IPS-NIHi11 (cell line): ENCODE measurements at regions not wholly inside any gene's neighbourhood (a gene's known extent, or its start where the extent isn't known, plus 50 kb on each side); places are given as distances from the start of the nearest gene placed in this dataset.

ENCODE experiments used
- DNase-seq: peaks from one replicate; pipeline ENCODE4 v3.0.0; 2012; ENCODE audit warnings: mixed read lengths, low spot score

DNA sequence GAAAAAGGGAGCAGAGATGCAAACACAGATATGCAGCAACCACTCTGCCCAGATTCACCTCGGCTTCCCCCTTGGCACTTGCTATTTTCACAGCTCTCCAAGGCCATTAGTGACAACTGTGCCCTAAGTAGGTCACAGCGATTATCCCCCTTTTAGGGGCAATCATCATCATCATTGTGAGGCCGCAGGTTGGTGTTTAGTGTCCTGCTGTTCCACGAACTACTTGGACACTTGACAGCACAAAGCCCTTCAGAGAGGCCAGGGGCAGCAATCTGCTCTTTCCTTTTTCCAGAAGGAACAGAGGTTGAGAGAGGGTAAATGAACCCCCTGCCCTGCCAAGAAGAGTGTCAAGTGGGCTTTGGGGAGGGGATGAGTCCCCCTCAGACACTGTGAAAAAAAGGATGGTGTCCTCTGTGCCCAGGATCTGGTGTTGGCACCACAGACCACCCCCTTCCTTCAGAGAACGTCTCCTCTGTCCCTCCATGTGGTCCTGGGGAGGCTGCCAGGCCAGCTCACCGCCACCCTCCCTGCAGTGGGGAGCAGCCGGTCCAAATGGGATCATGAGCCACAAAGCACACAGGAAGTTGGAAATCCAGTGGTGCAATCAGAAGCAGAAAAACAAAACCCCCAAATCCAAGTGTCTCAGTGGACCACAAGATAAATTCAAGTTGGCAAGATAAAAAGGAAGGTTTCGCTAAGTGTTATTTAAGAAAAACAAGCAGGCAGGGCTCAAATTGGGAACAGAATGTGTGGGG, 78.4 kb upstream of the MED9 start:
- no peak for DNase-seq

DNA sequence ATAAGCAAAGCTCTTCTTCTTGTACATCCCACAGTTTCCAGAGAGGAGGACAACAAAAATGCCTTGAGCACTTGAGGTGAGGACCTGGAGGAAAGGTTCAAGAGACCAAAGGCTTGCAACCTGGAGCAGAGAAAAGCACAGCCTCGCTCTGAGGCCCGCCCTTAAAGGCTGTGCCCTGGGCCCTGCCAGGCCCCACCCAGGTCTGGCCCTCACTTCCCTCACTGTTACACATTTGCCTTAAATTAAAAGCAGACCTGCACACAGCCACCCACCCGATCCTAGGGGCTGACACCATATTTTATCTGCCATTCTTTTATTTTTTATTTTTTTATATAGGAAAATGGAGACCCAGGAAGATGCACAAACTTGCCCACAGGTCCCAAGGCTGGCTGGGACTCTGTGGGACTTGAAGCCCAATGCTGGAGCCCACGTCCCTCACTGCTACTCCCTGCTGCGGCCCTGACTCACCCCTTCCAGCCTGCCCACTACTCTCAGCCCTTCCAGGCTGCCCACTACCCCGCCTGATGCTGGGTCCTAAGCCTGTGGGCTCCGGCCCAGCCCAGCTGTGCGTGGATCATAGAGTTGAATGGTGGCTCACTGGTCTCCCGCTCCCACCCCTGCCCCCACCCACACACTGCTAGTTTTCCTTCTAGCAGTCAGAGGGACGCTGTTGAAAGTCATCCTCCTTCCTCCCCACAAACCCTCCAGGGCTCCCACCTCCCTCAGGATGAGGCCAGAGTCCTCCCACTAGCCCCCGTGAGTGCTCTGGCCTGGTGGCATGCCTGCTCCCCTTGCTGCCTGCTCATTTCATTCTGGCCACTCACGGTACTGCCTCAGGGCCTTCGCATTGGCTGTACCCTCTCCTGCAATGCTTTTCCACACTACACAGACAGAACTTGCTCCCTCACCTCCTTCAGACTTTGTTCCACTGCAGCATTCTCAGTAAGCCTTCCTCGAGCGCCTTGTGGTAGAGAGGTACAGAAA, 77.6 kb upstream of the MED9 start:
- DNase-seq, result no peak

DNA sequence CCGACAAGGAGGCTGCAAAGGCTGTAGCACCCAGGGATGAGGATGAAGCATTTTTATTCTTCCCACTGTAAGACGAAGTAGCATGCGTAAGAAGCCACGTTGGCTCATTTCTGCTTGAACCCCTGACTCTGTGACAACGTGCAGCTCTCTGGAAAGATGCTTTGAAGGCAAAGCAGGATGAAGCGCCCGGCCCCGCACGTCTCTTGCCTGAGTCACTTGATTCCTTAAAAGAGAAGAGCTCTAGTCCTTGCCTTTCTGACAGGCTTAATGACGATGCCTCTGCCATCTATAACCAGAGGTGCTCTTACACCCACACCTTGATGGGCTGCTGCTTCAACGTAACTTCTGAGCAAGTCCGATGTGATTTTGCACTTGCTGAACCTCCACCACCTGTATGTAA, 76.7 kb upstream of the MED9 start:
- DNase-seq, result no peak

DNA sequence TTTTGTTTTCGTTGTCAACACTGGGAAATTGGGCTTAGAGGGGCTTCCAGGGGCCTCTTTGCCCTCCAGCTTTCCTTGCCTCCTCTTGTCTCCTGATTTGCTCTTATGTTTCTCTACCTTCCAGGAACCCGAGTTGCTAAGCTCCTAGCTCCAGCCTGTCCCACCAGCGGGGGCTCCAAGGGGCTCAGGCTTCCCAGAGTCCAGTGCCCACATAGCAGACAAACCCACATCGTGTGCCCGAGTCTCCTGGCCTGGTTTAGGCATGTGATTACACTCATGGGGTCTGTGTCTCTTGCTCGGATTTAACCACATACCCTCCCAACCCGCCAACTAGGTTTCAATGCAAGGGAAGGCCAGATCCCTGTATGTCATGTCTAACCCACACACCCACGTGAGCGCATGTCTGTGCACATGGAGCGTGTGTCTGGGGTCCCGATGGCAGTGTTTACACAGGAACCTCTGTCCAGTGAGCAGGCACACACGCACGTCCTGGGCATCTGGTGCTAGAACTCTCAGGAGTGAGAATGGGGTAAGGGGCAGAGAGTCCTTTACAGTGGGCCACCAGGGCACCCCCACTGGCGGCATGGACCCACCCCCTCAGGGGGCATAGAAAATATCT, 76.1 kb upstream of the MED9 start:
- DNase-seq, result no peak

DNA sequence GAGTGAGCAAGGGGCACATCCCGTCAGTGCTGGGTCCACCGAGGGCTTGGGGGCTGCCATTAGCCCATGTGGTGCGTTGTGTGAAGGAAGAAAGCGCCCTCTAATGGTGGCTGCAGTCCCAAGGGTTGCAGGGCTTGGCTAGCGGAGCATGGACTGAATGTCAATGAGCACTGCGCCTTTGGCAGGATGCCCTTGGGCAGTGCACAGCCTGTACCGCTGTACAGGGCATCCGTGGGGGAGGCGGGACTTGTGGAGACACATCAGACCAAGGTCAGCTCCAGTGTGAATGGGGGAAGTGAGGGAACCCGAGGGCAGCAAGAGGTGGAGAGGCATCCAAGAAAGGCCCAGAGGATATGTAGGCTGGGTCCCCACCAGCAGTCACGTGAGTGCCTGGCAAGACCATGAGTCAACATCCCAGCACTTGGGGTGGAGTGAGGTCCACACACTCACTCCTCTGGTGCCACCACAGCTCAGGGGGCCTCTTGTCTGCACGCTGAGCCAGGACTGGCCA, 75.5 kb upstream of the MED9 start:
- DNase-seq, result peak; percentile 79

DNA sequence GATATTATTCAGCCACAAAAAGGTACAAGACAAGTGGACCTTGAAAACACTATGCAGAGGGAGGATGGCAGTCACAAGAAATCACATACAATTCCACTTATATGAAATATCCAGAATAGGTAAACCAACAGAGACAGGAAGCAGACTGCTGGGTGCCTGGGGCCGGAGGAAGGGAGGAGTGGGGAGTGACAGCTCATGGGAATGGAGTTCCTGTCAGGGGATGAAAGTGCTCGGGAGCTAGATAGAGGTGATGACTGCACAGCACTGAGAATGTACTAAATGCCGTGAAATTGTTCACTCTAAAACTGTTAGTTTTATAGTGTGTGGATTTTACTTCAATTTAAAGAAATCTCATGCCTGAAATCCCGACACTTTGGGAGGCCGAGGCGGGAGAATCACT, 74.2 kb upstream of the MED9 start:
- no peak for DNase-seq

DNA sequence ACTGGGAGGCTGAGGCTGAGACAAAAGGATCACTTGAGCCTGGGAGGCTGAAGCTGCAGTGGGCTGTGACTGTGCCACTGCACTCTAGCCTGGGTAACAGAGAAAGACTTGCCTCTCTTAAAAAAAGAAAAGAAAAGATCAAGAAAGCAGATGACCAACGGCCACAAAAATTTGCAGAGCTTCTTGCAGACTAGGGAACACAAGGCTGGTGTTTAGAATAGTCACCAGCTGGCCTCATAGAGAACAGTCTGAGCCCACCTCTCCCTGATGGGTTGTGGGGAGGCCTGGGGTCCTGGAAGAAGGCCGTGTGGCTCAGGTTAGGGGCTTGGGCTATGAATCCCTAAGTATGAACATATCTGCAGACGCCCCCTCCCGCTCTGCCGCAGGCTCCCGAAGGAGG, 73.7 kb upstream of the MED9 start:
- DNase-seq, result no peak

DNA sequence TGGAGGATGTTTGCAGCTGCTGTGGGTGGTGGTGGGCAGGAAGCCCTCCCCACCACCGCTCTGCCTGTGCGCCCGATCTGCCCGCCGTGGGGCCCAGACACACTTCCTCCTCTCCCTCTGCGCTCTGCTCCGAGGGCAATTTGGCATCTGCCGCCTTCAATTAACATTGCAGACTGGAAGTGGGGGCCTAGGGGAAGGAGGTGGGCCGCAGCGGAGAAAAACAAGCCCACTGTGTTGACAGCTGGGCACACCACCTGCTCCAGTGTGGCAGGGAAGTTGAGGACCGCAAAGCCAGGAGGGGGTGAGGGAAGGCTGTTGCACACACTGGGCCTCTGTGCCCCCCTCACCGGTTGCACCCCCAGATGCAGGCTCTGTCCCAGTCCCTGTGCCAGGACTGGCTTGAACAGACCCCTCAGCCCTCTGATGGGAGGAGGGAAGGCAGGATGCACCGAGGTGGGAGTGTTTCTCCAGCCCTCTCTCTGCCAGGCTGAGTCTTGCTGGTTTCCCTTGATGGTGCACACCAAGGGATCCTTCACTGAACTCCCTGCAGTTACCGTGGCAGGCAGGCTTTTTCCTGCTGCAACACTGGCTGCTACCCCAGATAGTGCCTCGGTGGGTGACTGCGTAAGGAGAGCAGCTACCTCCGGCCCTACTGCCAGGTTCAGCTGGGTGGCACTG, 72.8 kb upstream of the MED9 start:
- no peak for DNase-seq

DNA sequence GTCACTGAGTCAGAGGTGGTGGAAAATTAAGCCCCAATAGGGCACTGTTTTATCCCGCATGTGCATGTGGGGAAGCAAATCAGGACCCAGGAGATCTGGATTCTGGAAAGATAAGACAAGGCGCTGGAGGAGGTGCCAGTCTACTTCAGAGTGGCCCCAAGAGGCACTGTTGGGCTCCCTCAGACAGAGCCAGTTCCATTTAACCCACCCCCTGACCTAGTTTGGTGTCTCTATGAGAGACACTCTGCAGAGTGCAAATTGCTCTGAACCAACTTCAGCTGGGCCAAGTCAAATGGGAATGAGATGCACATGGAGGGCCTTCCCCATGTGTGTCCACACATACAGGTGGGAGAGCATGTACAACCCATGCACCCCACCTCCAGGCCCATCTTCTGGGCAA, 71.1 kb upstream of the MED9 start:
- DNase-seq, result no peak

DNA sequence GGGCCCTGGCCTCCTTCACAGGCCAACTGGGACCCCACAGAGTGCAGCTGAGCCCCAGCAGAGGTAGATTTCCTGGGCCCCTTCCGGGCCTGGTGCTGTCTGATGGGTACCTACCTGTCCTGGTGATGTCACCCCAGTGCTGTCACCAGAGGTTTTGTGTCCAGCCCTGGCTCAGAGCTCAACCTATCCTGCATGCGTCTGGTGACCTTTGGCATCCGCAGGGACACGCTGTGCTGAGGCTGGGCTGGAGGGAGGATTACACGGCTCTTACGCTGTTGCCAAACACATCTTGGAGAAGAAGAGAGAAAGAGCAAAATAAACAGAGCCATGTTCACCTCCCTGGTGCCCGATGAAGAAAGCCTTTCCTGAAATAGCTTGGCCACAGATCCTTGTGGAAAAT, 70.6 kb upstream of the MED9 start:
- no peak for DNase-seq

DNA sequence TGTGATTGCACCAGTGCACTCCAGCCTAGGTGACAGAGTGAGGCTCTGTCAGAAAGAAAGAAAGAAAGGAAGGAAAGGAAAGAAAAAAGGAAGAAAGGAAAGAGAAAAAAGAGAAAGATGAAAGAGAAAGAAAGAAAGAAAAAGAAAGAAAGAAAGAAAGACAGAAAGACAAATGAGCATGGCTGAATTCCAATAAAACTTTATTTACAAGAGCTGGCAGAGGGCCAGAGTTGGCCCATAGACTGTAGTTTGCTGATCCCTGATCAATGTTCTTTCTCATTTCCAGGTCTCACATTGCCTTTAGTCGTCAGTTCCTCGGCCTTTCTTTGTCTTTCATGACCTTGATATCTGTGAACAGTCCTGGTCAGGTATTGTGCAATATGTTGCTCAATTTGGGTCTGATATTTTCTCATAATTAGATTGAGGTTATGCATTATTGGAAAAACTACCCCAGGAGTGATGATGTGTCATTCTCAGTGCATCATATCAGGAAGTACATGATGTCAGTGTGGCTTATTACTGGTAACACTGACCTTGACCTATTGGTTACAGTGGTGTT, 68.5 kb upstream of the MED9 start:
- no peak for DNase-seq

DNA sequence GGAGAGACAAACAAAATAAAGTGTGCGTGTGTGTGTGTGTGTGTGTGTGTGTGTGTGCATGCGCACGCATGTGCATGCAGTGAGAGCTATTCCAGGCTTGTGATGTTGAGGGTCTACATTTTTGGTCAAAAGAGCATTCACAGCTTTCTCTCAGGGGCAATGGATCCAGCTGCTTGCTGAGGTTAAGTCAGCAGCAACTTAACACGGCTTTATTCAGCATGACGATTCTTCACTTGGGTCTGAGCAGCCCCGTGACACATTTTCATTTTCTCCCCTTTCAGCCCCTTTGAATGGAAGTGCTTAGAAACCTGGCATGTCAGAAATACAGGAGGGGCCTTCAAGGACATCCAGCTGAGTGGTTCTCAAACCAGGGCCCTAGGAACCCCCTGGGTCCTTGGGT, 66.4 kb upstream of the MED9 start:
- no peak for DNase-seq

DNA sequence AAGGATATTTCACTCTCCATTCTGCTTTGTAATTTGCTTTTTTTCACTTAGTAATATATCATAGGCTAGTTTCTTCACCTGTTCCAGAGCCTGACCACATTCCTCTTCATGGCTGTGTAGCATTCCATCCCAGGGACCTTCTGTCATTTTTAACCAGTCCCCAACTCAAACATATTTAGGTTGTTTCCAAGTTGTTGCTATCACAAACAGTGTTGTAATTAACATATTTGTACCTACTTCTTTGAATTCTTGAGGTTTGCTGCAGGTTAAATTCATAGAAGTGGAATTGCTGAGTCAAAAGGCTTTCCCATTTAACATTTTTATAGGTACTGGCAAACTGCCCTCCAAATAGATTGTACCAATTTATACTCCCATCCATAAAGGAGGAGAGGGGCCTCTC, 65.1 kb upstream of the MED9 start:
- DNase-seq, result no peak

DNA sequence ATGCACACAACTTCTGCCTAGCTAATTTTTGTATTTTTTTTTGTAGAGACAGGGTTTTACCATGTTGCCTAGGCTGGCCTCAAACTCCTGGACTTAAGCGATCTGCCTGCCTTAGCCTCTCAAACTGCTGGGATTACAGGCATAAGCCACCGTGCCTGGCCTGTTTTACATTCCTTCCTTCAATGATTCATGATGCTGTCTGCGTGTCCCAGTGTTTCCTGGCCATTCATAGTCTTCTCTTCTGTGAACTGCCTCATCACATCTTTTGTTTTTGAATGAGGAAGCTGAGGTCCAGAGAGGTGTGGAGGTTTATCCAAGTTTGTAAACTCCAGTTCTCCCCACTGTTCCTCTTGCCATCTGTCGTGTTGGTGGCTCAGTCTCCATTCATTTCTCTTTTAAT, 64.5 kb upstream of the MED9 start:
- no peak for DNase-seq

DNA sequence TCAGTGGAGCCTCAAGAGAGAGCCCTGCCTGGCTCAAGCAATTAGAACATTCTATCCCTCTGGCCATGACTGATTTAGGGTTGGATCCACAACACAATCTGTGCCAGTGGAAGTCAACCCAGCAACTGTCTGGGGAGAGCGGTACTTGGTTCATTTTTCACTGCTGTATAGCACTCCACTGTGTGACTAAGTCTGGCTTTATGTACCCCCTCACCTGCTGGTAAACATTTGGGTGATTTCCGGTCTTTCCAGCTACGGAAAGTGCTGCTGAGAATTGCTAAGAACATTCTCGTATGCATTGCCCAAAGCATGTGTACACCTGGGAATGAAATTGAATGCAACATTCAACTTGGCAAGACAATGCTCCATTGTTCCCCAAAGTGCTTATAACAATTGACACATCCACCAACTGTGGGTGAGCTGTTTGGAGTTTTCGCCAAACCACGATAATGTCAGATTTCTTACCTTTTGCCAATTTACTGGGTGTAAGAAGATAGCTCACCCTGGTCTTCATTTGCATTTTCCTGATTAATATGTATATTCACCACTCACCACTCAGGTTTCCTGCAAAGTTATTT, 63.5 kb upstream of the MED9 start:
- DNase-seq, result no peak

DNA sequence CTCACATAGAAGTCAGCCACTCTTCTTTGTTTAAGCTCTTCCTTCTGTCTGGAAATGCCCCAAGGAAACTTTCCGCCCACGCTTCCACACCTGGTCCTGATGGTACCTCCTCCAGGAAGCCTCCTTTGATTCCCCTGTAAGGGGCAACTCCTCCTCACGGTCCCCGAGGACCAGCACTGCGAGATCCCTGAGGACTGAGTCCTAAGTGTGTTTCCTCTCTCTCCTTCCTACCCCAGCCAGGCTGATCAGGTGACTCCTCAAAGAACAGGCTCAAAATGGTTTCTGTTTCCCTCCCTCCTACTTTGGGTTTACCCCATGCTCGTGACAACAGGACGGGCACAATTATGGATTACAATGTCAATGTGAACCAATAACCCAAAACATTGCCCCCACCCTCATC, 63.0 kb upstream of the MED9 start:
- no peak for DNase-seq

DNA sequence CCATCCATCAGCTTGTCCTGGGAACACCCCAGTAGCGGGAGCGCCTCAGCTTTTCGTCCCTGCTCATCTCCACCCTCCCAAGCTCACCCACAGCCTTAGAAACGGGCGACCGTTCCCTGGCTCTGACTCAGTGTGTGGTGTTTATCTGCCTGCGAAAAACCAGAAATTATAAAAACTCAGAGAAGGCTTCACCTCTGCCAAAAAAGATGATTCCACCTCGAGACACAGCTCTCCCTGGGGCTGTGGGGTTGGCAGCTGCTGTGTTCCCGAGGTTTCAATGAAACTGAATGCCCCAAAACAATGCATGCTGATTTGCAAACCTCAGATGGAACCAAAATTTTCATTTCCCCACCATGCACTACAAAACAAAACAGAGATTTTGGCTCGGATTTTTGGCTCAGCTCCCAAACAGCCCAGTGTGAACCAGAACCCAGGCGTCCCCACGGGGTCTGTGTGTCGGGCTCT, 62.4 kb upstream of the MED9 start:
- no peak for DNase-seq

DNA sequence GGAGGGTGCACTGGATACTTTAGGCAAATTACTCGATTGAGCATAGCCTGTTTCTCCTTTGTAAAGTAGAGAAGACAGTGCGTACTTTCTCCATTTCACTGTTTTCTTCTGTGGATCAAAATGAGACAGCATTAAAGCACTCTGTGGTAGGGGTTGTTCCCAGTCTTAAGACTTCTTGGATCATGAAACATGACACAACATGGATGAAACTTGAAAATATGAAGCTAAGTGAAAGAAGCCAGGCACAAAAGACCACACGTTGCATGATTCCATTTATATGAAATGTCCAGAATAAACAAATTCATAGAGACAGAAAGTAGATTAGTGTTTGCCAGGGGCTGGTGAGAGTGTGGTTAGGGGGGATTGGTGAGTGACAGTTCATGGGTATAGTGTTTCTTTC, 61.8 kb upstream of the MED9 start:
- no peak for DNase-seq

DNA sequence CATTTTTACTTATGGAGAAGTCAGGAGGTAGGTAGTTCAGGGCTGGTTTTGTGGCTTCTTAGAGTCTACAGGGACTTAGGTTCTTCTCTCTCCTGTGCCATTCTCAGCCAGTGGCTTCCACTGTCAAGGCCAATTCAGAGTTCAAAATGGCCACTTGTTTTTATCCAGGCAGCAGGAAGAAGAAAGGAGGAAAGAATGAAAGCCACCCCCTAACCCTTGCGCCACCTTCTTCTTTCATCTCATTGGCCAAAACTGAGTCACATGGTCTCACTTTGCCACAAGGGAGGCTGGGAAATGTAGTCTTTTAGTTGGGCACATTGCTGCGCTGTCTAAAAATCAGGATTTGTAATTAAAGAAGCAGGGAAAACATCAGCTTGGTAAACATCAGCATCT, 60.8 kb upstream of the MED9 start:
- DNase-seq, result peak; percentile 84

DNA sequence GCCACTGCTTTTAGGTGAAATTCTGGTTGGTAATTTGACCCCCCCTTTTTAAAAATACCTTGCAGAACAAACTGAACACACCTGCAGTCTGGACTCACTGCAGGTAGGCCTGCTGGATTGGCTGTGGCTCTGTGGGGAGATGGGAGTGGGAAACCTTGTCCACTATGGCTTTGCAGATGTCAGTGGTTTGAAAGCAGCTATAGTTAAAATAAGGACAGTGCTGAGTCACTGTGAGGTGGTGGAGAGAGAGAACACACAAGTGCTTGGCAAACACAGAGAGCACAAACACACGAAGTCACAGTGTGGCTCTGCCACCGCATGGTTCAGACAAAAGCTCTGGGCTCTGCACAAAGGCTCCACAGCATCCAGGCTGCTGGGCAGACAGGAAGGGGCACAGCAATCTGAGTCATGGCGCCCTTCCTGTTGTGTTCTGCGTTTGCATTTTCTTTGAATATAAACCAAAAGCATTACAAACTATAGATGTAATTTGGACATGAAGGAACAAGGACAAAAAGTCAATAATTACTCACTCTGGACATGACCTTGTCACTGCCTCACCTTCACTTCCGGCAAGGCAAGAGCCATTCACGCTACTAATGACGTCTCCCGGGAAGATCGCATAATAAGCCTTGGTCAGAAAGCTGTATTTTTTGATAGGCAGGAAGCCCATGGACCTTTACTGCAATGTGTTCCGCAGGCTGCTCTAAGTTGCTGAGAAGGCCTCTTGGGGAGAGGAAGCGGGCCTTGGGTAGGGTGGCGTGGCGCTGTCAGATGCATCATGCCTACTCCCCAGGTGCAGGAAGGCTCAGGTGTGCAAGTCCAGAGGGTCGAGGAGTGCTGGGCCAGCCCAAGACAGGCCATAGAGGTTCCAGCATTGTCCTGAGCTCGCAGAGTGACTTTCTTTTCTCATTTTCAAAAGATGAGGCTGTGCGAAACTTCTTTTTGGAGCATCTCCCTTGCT, 60.1 kb upstream of the MED9 start:
- no peak for DNase-seq
